Lower leg skin (tissue), 4 donors: ENCODE measurements at regions not wholly inside any gene's neighbourhood (a gene's known extent, or its start where the extent isn't known, plus 50 kb on each side); places are given as distances from the start of the nearest gene placed in this dataset.
"Not testable (repeated sequence)": the region's sequence is repeated elsewhere in the genome, so short reads cannot be mapped to it uniquely, and the experiment has no call there.

ENCODE experiments used
- DNase-seq, 2 donors: peaks; one replicate each; pipeline ENCODE4 v3.0.0-alpha.2; 2019; ENCODE audit warnings: low spot score in 2 of 2
- H3K4me3 ChIP-seq: fragments of 200-600 bp; sonication (generic); 2 replicates; pipeline ENCODE4 v1.5.1; 2017; ENCODE audit warnings: mild to moderate bottlenecking, low read depth; ENCODE audit not compliant: poor library complexity, severe bottlenecking
- CTCF ChIP-seq, 3 donors: fragments of 450-650 bp; IDR thresholded peaks; one replicate each; pipeline ENCODE4 v1.5.1; 2016; ENCODE audit warnings: antibody characterized with exemption in 3 of 3, mild to moderate bottlenecking in 3 of 3, moderate library complexity in 2 of 3
- POLR2A ChIP-seq, 2 donors: fragments of 450-650 bp; IDR thresholded peaks; one replicate each; pipeline ENCODE4 v1.6.1; 2016 to 2017; ENCODE audit warnings: antibody characterized with exemption in 2 of 2, mild to moderate bottlenecking in 1 of 2, moderate library complexity in 1 of 2
- WGBS, 2 donors: methylation state at CpG; one replicate each; pipeline ENCODE4 v1.1.5; 2018; 5-methylcytosine and 5-hydroxymethylcytosine counted together
- intact Hi-C: fragments of 100-400 bp; cut with DNase I; formaldehyde crosslinking; loops from one replicate; pipeline ENCODE4 v1.15.0; 2023; ENCODE audit warnings: low total_unique reads

GRCh38 chr6:159633196-159633595 lies 59.8 kb downstream of the SOD2 start:
- WGBS, 2 donors = 88 to 89% methylated on average over 5 of the region's 5 CpGs
- TF ChIP-seq CTCF (IDR thresholded peaks at IDR 0.05) (no peak), POLR2A (IDR thresholded peaks at IDR 0.05) (no peak)
- no peak for DNase-seq
- intact Hi-C loops = no loop called here
- no peak overlapping the region for H3K4me3 ChIP-seq

- DNase-seq = no peak
- intact Hi-C loops = no loop called here
- TF ChIP-seq POLR2A (IDR thresholded peaks at IDR 0.05) (no peak), CTCF (IDR thresholded peaks at IDR 0.05) (no peak)
- 94 to 96% methylated on average over 5 of the region's 5 CpGs for WGBS, 2 donors
- no peak overlapping the region for H3K4me3 ChIP-seq
Observed at GRCh38 chr6:159631886-159632285, 61.2 kb downstream of the SOD2 start.

DNA sequence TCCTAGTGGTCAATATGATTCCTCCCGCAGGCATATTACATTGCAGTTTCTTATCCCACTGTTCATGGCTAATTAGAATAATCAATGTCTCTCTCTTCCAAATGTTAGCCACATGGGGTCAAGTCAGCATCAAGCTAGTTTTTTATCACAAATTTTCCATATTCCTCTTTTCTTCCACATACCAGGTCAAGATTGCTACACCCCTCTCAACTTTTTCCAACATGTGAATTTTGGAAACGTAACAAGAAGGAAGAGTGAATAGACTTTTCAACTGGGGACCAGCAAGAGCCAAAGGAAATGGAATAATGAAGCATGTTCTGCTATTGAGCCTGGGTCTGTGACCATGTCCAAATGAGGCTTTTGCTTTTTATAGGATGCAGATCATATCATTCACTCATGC lies 65.1 kb downstream of the SOD2 start:
- TF ChIP-seq POLR2A (IDR thresholded peaks at IDR 0.05) (no peak), CTCF (IDR thresholded peaks at IDR 0.05) (no peak)
- intact Hi-C loops = no loop called here
- 88 to 91% methylated on average over 2 of the region's 2 CpGs for WGBS, 2 donors
- DNase-seq = no peak
- no peak overlapping the region for H3K4me3 ChIP-seq

DNA sequence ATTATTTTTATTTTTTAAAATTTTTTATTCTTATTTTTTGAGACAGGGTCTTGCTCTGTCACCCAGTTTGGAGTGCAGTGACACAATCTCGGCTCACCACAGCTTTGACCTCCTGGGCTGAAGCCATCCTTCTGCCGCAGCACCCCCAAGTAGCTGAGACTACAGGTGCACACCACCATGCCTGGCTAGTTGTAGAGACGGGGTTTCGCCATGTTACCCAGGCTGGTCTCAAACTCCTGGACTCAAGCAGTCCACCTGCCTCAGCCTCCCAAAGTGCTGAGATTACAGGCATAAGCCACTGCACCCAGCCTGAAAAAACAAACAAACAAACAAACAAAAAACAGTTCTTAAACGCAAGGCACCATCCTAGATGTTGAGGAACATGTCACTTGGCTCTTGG lies 66.5 kb downstream of the SOD2 start:
- DNase-seq, H3K4me3 ChIP-seq, intact Hi-C loops: not testable (repeated sequence)
- 88 to 93% methylated on average over 5 of the region's 5 CpGs for WGBS, 2 donors

DNA sequence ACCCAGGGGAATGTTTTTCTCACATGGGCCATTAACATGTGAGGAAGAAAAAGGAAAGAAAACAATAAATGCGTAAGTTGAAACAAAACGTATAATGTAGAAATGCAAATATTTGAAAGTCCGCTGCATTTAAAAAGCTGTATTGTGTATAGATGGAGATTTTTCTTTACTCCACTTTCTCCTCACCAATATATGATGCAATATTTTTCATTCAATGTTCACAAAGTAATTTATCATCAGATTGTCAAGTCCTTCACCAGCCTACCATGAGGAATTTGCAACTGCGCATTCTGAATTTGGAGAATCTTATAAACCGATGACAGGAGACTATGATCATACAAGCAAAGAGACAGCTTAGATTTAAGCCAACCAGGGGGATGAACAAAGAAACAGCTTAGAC lies 69.9 kb downstream of the SOD2 start:
- intact Hi-C loops = no loop called here
- H3K4me3 ChIP-seq = no peak overlapping the region
- TF ChIP-seq CTCF (IDR thresholded peaks at IDR 0.05) (no peak), POLR2A (IDR thresholded peaks at IDR 0.05) (no peak)
- WGBS, 2 donors = 96 to 99% methylated on average over 5 of the region's 5 CpGs
- DNase-seq = no peak

GRCh38 chr6:159620947-159621346 lies 72.1 kb downstream of the SOD2 start:
- intact Hi-C loops = no loop called here
- TF ChIP-seq POLR2A (IDR thresholded peaks at IDR 0.05) = no peak
- no peak for TF ChIP-seq CTCF (IDR thresholded peaks at IDR 0.05)
- no peak for DNase-seq
- 64 to 74% methylated on average over 1 of the region's 1 CpG for WGBS, 2 donors
- no peak overlapping the region for H3K4me3 ChIP-seq
